GM12878 (cell line): ENCODE measurements at regions not wholly inside any gene's neighbourhood (a gene's known extent, or its start where the extent isn't known, plus 50 kb on each side); places are given as distances from the start of the nearest gene placed in this dataset.

ENCODE experiments used
- CHD1 ChIP-seq: IDR thresholded peaks from 2 replicates; pipeline ENCODE4 v1.6.1; 2012; ENCODE audit warnings: low read depth, low read length, improper control_type of control experiment
- CTCF ChIP-seq, 3 experiments: IDR thresholded peaks in 2 of 3; conservative IDR thresholded peaks in 1 of 3; 2 replicates each; pipeline ENCODE4 v1.5.1; 2011; ENCODE audit warnings: low read depth in 3 of 3, low read length in 3 of 3, mild to moderate bottlenecking in 3 of 3, control low read depth in 2 of 3, moderate library complexity in 2 of 3, inconsistent platforms in 1 of 3, mixed read lengths in 1 of 3; ENCODE audit not compliant: control insufficient read depth in 2 of 3, insufficient read depth in 1 of 3; ENCODE audit errors: extremely low read depth in 1 of 3
- EZH2 ChIP-seq: IDR thresholded peaks from 2 replicates; pipeline ENCODE4 v1.6.1; 2012; ENCODE audit warnings: low read depth, mild to moderate bottlenecking, control low read depth, inconsistent platforms, low read length, borderline replicate concordance; ENCODE audit not compliant: control insufficient read depth
- FOXM1 ChIP-seq: IDR thresholded peaks from 2 replicates; pipeline ENCODE4 v1.6.1; 2012; ENCODE audit warnings: low read depth, mild to moderate bottlenecking, inconsistent platforms, low read length, moderate library complexity
- MAX ChIP-seq: IDR thresholded peaks from 2 replicates; pipeline ENCODE4 v1.6.1; 2012; ENCODE audit warnings: low read depth, low read length, improper control_type of control experiment
- MXI1 ChIP-seq: fragments of 150-350 bp; IDR thresholded peaks from 2 replicates; pipeline ENCODE4 v1.6.1; 2011; ENCODE audit warnings: low read depth, mild to moderate bottlenecking, inconsistent platforms, low read length, improper control_type of control experiment
- SMC3 ChIP-seq: IDR thresholded peaks from 2 replicates; pipeline ENCODE4 v1.6.1; 2011; ENCODE audit warnings: low read length, improper control_type of control experiment, borderline replicate concordance
- YY1 ChIP-seq: IDR thresholded peaks from 2 replicates; pipeline ENCODE4 v1.6.1; 2011; ENCODE audit warnings: low read depth, mild to moderate bottlenecking, low read length
- ZNF274 ChIP-seq: IDR thresholded peaks from one replicate; pipeline ENCODE4 v1.8.0; 2011; ENCODE audit not compliant: insufficient read length, insufficient read depth

GRCh38 chr12:38155526-38156496 is 160.8 kb upstream of the ALG10B start:
- no peak for TF ChIP-seq SMC3
- TF ChIP-seq MAX, result no peak
- TF ChIP-seq MXI1, result no peak
- TF ChIP-seq FOXM1, result no peak
- TF ChIP-seq EZH2, result no peak
- no peak for TF ChIP-seq ZNF274
- TF ChIP-seq CHD1, result no peak
- TF ChIP-seq CTCF (IDR thresholded peaks at IDR 0.05 in 2 of 3, conservative IDR thresholded peaks at IDR 0.05 in 1 of 3; ENCODE audit: control insufficient read depth in 2 of 3, extremely low read depth in 1 of 3, insufficient read depth in 1 of 3, low read depth in 3 of 3, low read length in 3 of 3), result no peak
- no peak for TF ChIP-seq YY1
